Left lobe of liver (tissue), 2 donors: ENCODE measurements at regions not wholly inside any gene's neighbourhood (a gene's known extent, or its start where the extent isn't known, plus 50 kb on each side); places are given as distances from the start of the nearest gene placed in this dataset.
"Not testable (repeated sequence)": the region's sequence is repeated elsewhere in the genome, so short reads cannot be mapped to it uniquely, and the experiment has no call there.

Experiments
- ATAC-seq: fragments of 200-7000 bp; cut with Tn5 transposase; one replicate; pipeline ENCODE4 v1.9.1; 2020; ENCODE audit warnings: mild to moderate bottlenecking, moderate library complexity
- DNase-seq: peaks from one replicate; pipeline ENCODE4 v3.0.0-alpha.2; 2020; ENCODE audit warnings: low spot score
- donor health status: DM: no; HTN: no; CAD: no; lungs with moderate emphysema.
- donor health status: DM: no; HTN: yes; CAD: no.

DNA sequence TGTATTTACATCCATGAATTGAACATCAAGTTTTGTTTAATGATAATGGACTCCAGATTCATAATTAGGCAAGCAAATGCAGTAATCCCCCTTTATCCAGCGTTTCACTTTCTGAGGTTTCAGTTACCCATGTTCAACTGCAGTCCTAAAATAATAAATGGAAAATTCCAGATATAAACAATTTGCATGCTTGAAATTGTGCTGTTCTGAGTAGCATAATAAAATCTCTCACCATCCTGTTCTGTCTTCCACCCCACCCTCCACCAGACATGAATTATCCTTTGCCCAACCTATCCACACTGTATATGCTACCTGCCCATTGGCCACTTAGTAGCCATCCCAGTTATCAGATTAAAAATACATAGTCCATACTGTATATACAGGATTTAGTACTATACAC is 224.5 kb upstream of the CHAC2 start:
- ATAC-seq (no peak), DNase-seq (no peak)

DNA sequence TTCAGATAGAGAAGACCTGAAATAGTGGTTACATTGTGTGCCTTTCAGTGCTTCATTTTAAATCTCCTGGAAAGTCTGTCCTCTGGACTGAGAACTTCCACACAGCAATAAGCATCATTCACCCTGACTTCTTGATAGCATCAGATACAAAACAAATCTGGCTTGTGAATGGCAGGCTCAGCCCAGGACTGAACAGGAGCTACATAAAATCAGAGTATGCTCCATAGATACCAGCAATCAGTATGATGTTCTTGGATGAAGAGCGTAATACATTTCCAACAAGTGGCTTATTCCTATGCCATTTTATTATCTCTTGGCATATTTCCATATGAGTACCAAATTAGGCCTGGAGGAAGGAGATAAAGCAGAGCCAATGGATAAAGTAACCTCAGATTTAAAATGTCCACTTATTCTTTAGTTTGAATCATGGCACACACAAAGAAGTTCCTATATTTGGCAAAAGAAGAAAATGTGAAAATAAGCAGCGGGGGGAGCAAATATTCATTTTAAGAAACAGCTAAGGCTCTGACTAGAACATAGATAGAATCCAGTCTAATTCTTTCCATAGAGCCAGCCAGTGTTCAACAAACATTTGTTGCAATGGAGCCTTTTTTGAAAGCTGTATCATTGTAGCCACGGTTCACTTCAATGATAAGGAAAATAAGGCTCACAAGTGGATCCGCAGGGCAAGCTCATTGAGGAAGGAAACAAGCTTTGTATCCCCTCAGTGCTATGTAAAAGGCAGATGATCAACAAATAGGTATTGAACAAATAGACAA is 230.8 kb upstream of the CHAC2 start:
- DNase-seq: no peak
- no peak for ATAC-seq

DNA sequence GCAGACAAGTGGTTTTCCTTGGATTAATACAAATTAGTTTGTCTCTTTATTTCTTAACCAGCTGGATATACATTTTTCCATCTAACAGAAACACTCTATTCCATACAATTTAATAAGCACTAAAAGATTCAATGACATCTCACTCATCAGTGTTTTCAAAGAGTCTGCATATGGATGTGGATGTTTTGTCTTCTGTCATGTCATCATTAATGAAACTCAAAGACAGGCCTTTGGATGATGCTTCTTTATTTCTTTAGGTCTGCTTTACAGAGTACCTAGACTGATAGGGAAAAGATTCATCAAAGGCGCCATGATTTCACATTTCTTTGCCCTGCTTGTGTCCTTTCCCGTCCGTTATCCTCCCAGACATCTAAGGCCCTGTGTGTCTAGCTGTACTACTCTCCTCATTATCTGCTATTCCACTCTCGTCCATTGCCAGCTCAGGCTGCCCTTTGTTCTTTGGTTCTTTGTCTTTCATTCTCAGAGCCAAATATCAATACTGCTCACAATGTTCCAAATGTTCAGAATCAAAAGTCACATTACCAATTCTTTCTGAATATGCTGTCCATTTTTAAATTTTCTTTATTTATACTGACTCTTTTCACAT is 232.3 kb upstream of the CHAC2 start:
- DNase-seq: no peak
- peak; percentile 65 for ATAC-seq

DNA sequence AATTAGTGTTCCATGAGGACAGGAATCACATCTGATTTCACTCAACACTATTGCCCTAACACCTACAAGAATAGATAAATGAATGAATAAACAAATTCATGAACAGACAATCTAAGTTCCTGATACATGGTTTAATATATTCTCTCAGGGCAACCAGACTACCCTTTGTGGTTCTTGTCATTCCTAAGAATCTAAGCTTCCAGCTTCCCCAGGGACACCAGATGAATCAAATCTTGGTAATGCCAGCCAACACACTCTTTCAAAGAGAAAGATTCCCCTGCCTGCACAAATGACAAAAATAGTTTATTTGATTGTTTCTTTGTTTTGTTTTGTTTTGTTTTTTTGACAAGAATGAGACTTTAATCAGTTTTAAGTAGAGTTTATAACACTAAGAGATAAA is 237.5 kb upstream of the CHAC2 start:
- DNase-seq (no peak), ATAC-seq (no peak)

DNA sequence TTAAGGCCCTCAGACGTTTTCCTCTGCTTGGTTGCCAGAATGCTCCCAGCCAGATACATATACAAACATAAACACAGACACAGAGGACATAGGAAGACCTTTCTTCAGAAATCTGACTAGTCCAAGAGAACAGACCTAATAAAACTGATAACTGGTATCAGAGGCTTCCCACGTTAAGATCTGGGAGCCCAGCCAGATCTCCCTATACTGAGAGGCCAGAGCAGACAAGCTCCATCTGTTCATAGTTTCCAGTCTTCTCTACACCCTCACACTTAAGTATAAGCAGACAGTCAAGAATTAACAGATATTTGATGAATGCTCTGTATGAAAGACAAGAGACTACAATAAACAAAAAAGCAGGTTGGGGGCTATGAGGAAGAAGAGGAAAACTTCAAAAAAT is 240.5 kb upstream of the CHAC2 start:
- ATAC-seq: no peak
- no peak for DNase-seq

DNA sequence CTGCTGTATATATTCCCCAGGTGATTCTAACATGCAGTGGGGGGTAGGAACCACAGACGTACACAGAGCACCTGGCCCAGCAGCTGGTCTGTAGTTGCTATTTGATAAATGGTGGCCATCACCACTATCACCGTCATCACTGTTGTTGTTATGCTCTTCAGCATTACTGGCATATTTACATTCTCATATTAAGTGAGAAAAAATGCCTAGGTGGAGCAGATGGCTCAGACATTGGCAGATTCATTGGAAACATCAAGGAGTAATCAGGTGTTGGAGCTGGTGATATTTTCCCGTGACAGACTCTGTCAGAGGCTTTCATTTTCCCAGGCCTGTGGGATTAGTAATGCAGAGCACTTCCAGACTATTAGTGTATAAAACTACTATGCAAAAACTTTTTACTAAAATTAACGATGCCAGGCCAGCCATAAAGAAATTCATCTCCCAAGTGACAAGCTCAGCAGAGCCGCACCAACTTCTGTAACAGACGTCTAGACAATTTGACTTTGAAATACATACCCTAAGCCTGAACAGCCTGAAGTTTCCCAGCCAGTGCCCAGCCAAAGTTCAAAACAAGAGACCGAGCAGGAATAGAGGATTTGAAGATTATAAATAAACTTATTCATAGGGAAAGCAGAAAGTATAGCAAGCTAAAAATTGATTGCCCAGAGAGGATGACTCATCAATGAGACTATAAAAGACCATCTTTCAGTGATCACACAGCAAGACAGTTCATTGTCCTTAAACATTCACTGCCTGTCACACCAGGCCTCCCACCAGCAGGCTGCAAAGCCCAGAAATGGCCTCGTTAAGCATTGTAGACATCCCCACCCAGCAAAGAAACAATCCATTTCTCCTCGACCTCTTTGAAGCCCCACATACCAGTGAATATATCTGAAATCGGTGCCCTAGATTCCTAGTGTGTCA is 247.4 kb upstream of the CHAC2 start:
- ATAC-seq: no peak

DNA sequence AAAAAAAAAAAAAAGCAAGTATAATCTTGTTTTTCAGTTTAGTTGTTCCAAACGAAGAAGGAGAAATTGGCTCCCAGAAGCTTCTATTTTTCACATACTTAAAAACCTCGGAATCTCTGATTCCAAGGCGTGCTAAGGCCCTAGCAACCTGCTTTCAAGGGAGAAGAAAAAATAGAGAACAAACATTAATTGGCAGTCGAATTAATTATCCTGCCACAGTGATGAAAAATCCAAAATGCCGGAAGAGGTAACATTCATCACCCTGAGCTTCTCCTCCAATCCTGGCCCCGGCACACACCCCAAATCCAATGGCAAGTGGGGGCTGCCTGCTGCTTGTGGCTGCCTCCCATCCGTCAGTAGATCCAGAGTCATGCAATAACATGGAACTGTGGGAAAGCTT is 250.2 kb upstream of the CHAC2 start:
- DNase-seq (no peak), ATAC-seq (no peak)

More for the DNA sequence above, 247.4 kb upstream of the CHAC2 start:
- no peak for DNase-seq

DNA sequence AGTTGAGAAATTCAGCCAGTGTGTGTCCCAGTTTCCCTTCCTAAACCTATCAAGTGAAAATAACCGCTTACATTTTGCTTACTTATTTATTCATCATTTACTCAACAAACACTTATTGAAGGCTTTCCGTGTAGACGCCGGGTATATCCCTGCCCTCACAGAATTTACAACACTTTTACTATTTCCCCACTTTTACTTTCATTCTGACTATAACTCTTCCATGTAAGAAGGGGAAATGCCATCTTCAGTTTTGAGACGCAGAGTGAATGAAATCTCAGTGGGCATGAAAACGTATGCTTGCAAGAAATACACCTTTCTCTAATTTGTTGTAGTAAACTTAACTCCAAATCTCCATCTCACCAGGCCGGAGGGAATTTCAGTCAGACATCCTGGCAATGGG is 251.0 kb upstream of the CHAC2 start:
- ATAC-seq (no peak), DNase-seq (no peak)

DNA sequence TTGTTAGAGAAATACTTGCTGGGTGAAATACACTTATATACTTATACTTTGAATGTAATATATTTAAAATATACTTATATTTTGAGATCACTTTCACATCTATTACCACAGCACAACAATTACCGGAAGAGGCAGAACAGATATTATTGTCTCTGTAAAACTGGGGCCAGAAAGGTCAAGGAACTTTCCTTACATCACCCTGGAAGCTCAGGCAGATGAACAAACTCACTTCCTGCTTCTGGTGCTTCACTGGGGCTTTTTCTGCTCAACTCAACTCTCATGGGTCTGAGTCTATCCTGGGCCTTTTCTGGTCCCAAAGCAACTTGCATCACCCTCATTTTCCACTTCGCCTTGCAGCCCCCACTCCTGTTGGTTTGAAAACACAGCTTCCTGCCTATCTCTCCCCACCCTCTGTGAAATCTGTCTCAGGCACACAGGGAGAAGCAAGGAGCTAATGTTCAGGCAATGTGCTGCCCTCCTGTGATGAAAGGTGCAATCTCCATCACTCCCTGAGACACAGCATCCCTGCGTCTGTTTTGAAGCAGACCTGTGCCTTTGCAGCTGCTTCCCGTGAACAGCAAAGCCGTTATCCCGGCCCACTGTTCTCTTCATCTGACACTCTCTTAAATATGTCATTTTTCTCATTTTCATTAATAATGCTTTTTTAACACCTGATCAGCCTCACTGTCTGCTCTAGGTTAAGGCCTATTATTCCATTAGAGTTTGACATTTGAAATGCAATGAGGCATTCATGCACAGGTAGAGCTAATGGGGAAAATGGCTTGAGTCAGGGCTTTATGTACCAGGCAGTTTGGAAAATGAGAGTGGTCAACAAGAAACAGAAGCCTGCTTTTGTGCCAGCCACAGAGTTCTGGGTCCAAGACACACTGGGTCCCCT is 251.9 kb upstream of the CHAC2 start:
- DNase-seq: no peak

DNA sequence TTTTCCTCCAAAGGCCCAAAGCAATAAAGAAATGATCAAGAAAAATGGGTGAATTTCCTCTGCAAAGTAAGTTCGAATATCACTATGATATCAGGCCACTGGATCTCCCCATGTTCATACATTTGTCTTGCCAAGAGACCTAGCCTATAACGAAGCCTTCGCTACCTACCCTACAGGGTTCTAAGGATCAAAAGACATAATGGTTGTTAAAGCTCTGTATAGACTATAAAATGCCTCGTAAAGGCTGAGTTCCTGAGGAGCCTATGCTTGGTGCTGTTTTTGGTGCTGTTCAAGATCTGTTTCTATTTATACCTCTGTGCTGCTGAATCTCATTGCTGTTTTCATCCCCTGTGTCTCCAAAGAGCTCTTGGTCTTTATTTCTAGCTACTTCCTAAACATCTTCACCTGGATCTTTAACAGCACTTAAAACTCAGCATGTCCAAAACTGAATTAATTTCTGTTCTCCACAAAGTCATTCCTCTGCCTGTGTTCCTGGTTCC is 254.4 kb upstream of the CHAC2 start:
- ATAC-seq (no peak), DNase-seq (no peak)

More for the DNA sequence above, 251.9 kb upstream of the CHAC2 start:
- ATAC-seq: peak; percentile 60

DNA sequence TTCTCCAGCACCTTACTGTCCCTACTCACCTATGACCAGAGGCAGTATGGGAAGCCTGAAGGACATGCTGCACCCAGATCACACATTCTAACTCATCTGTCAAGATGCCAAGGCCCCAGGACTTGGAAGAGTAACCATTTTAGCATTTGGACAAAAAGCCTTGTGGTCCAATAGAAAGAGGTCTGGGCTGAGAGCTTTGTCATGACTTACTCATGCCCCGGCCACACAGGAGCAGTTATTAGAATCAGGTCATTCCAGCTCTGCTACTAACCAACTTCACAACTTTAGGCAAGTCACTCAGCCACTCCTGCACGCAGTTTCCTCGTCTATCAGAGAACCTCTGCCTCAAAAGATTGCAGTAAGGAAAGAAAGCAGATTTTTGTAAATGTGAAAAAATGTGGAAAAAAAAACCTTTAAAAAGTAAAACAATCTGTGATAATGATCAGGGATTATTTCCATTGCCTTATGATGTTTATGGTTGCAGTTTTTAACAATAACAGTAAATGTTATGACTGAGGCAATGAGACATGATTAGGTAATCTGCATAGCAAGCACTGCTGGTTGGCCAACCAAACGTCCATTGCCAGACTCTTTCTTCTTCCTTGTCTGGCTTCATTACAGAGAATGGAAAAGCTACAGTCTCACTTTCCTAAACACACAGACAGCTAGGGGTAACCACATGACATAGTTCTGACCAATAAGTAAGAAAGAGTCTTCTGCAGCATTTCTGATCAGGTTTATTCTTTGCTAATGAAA is 255.4 kb upstream of the CHAC2 start:
- DNase-seq: no peak
- no peak for ATAC-seq

DNA sequence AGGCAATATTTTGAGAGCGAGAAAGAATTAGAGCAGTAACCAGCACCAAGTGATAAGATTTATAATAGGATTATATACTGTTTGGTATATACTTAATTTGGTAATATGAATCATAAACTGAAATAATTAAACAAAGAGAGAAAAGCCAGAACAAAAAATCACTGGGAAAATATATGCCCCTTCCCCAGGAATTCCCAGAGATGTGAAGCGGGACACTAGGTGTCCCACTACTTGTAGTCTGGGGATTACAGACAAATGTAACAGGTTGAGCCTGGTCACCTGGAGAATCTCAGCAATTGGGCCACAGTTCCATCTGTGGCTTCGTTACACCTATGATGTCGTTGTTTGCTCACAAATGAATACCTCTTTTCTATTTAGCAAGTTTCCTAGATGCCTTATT is 256.1 kb upstream of the CHAC2 start:
- DNase-seq (no peak), ATAC-seq (no peak)

DNA sequence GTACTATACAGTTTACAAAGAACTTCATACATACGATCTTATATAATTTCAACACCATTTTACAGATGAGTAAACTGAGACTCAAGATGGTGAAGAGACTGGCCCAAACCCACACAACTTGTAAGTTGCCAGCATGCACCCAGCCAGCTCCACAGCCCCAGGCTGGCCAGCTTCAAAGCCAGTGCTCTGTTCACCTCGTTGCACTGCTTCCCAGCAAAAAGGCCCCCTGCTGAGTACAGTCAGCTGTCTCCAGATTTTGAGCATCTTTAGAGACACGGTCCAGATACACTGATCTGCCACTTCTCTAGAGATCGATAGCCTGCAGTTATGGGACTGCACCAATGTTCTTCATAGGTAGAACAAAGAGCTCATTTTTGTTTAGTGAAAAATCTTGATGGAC is 257.2 kb upstream of the CHAC2 start:
- ATAC-seq: no peak
- DNase-seq: no peak

DNA sequence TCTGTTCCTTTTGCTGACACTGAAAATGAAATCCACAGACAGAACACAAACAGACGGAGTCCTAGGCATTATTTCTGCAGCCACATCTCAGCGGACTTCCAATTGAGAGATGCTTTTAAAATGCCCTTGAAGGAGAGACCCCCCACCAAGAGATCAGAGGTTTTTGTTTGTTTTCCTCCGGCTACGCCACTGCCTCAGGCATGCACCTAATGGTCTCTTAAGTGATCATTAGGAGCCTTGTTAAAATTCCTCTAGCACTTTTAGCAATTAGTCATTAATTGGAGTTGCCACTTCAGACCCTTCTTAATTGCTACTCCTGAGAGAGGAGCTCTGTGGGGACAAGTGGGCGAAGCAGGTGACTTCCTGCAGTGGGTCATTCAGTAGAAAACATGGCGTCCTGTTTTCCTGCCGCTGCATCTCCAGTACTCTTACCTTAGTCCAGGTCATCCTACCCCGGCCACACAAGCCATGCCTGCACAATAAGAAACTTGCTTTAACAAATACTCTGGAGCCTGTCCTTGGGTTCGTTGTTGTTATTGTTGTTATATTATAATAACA is 257.7 kb upstream of the CHAC2 start:
- no peak for ATAC-seq
- no peak for DNase-seq

DNA sequence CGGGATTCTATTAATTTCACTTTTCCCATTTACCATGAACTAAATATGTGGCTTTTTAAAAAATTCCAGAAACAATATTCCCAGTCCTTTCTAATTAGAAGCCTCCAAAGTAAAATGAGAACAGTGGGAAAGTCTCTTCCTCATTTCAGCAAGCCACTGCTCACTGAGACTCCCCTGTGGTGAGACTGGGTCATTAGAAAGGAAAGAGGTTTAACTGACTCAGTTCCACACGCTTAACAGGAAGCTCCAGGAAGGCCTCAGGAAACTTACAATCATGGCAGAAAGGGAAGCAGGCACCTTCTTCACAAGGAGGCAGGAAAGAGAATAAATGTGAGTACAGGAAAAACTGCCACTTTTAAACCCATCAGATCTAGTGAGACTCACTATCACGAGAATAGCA is 258.9 kb upstream of the CHAC2 start:
- ATAC-seq (no peak), DNase-seq (no peak)

DNA sequence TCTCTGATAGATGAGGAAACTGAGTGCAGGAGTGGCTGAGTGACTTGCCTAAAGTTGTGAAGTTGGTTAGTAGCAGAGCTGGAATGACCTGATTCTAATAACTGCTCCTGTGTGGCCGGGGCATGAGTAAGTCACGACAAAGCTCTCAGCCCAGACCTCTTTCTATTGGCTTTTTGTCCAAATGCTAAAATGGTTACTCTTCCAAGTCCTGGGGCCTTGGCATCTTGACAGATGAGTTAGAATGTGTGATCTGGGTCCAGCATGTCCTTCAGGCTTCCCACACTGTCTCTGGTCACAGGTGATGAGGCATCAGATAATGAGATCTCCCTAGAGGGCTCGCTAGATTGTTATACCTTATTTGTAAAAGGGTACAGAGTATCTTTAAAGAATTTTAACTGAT is 260.5 kb upstream of the CHAC2 start:
- not testable (repeated sequence) for DNase-seq, ATAC-seq

DNA sequence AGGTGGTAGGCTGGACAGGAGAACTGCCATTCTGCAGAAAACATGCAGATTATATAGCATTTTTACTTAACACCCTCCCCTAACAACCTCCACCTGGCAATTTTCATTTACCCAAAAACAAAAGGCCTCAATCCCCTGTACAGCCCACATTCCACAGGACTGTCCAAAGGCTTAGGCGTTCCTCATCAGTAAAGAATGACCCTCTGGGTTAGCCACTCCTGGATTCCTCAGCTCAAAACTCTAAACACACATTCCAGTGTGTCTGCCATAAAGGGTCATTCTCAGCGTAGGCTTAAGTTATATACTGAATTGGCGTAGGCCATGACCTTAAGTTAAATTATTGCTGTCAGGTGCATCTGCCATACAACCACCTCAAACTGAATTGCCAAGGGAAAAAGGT is 261.8 kb upstream of the CHAC2 start:
- no peak for ATAC-seq

DNA sequence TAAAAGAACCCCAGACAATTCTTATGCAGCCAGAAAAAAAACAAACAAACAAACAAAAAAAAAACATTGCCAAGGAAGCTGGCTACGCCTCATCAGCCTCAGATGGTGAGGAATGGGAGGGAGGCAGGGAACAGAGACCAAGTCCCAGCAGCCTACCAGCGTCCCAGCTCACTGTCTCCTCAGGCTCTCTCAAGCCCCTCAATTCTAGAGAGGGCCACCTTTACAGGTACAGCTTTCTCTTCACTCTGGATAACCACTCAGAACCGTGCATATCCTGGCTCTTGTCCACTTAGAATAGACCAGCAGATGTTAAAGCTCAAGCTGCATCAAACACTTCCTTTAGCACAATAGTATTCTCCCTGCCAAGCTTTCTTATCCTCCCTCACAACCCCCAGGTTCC is 263.1 kb upstream of the CHAC2 start:
- no peak for ATAC-seq
- DNase-seq: no peak

More for the DNA sequence above, 261.8 kb upstream of the CHAC2 start:
- no peak for DNase-seq

DNA sequence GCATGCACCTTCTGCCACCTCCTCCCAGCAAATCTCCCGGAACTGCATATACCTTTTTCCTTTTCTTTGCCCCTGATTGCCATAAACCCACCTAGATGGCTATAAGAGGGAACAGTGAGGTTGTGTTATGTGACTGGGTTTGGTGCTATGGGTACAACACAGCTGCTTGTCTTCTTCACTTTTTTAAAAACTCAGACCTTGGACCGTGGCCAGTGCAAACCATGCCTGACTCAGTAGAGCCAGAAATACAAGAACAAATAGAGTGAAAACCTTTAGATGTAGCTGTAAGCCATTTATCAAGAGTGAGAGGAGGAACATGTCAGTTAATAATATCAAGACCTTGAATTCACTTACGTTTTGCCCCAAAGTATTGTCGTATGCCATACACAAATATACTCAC is 267.4 kb upstream of the CHAC2 start:
- no peak for ATAC-seq
- no peak for DNase-seq
